GM10266 (cell line): ENCODE measurements at regions not wholly inside any gene's neighbourhood (a gene's known extent, or its start where the extent isn't known, plus 50 kb on each side); places are given as distances from the start of the nearest gene placed in this dataset.
"Not testable (repeated sequence)": the region's sequence is repeated elsewhere in the genome, so short reads cannot be mapped to it uniquely, and the experiment has no call there.

Experiments used
- DNase-seq: peaks from one replicate; pipeline ENCODE4 v3.0.0; 2012; ENCODE audit errors: extremely low spot score
- TF ChIP-seq, protein P1 (sequence below): IDR thresholded peaks from 2 replicates; pipeline ENCODE4 v1.5.1; 2012; ENCODE audit warnings: mild to moderate bottlenecking, low read depth; ENCODE audit not compliant: control insufficient read depth, insufficient read depth; ENCODE audit errors: missing control alignments

DNA sequence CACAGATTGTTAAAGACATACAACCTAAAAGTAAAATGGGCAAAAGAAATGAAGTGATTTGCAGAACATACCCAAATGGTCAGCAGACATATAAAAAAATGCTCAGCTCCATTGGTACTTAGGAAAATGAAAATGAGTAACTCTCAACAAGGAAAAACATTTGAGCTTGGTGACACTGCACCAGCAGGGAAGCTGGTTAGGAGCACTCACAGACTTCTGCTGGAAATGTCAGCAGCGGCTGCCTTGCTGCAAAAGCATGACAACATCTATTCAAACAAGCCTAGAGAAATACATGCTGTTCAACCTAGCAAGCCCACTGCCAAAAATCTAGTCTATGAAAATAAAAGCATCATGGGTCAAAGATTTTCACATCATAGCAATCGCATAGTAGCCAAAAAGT lies 99.0 kb upstream of the FOXQ1 start:
- DNase-seq, result no peak
- TF ChIP-seq, protein P1, sequence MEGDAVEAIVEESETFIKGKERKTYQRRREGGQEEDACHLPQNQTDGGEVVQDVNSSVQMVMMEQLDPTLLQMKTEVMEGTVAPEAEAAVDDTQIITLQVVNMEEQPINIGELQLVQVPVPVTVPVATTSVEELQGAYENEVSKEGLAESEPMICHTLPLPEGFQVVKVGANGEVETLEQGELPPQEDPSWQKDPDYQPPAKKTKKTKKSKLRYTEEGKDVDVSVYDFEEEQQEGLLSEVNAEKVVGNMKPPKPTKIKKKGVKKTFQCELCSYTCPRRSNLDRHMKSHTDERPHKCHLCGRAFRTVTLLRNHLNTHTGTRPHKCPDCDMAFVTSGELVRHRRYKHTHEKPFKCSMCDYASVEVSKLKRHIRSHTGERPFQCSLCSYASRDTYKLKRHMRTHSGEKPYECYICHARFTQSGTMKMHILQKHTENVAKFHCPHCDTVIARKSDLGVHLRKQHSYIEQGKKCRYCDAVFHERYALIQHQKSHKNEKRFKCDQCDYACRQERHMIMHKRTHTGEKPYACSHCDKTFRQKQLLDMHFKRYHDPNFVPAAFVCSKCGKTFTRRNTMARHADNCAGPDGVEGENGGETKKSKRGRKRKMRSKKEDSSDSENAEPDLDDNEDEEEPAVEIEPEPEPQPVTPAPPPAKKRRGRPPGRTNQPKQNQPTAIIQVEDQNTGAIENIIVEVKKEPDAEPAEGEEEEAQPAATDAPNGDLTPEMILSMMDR, result no peak

DNA sequence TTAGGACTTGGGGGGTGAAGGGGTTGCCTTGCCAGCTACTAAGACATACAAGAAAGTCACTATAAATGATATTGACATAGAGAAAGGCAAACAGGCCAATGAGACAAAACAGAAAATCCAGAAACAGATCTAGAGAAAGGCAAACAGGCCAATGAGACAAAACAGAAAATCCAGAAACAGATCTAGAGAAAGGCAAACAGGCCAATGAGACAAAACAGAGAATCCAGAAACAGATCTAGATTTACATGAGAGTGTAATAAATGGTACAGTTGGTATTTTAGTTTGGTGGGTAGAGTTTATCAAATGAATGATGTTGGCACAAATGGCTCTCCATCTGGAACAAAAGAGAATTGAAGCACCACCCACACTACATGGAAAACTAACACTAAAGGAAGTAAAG lies 99.8 kb upstream of the FOXQ1 start:
- not testable (repeated sequence) for DNase-seq

- not testable (repeated sequence) for DNase-seq
Observed at GRCh38 chr6:1210631-1211030, 101.3 kb upstream of the FOXQ1 start.

DNA sequence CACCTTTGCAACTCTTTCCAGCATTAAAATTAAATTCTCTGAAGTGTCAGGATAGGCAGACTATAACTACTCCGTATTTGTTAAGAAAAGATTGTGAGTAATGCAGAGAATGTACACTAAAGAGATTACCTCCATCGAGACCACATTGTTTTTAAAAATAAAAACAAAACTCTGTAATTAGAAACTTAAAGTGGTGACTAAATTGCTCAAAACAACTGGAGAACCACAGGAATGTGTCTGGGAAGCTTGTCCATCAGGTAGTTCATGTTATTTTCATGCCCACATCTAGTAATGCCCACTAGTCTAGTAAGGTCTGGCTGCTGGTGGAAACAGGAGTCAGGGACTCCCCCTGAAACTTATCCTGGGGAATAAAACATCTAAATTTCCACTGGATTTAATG lies 103.0 kb upstream of the FOXQ1 start:
- DNase-seq, result no peak
- TF ChIP-seq, protein P1, result no peak

DNA sequence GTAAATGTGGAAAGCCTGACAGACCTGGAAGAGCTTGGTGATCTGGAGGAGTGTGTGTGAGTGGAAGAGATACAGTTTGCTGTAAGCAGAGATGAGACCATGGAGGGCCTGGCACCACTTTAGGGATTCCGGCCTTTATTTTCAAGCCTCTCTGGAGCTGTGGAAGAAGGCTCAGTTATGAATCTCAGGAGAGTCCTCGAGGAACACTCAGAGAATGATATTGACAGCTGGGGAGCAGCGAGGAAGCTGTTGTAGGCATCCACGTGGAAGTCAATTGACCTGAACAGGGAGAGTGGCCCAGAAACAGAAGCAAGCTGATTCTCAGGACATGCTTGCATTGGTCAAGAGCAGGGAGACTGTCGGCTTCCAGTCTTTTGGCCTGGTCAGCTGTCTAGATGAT lies 108.4 kb upstream of the FOXQ1 start:
- no peak for DNase-seq
- TF ChIP-seq, protein P1, result no peak

- TF ChIP-seq, protein P1, result no peak
- no peak for DNase-seq
Observed at GRCh38 chr6:1202201-1202600, 109.7 kb upstream of the FOXQ1 start.

GRCh38 chr6:1201547-1202200 lies 110.2 kb upstream of the FOXQ1 start:
- no peak for DNase-seq

GRCh38 chr6:1200409-1201101 lies 111.3 kb upstream of the FOXQ1 start:
- no peak for DNase-seq
- TF ChIP-seq, protein P1, result no peak

More at GRCh38 chr6:1201547-1202200, 110.2 kb upstream of the FOXQ1 start:
- TF ChIP-seq, protein P1, result no peak
